ENCODE measurements at regions not wholly inside any gene's neighbourhood (a gene's known extent, or its start where the extent isn't known, plus 50 kb on each side); places are given as distances from the start of the nearest gene placed in this dataset.

GRCh38 chr1:219318826-219319225, 145.1 kb downstream of the LYPLAL1 start:
- H2BK120ac ChIP-seq (ENCODE audit: low read depth, low read length): no peak overlapping the region
- H3K4me2 ChIP-seq (ENCODE audit: low read length, poor library complexity, severe bottlenecking): no peak overlapping the region
- H3K27ac ChIP-seq (ENCODE audit: low read length, poor library complexity, severe bottlenecking): no peak overlapping the region
- H3K4me3 ChIP-seq (ENCODE audit: insufficient read depth in 1 of 2, low read depth in 1 of 2, low read length in 2 of 2): no peak overlapping the region
- no peak overlapping the region for H3K23ac ChIP-seq (ENCODE audit: low read length in 2 of 2)
- H2BK5ac ChIP-seq (ENCODE audit: low read depth, low read length, poor library complexity, severe bottlenecking): no peak overlapping the region
- no peaks in the 10 kb centered on the region for H3K36me3 ChIP-seq (ENCODE audit: control insufficient read depth in 1 of 2, insufficient read depth in 2 of 2, low read depth in 1 of 2, low read length in 2 of 2)
- 98% methylated on average over 4 of the region's 4 CpGs for WGBS
- H2AFZ ChIP-seq (ENCODE audit: low read depth, low read length): no peak overlapping the region
- no peaks in the 10 kb centered on the region for H3K27me3 ChIP-seq (ENCODE audit: control insufficient read depth in 1 of 2, insufficient read depth in 1 of 2, low read length in 2 of 2)
- no peak overlapping the region for H3K18ac ChIP-seq (ENCODE audit: low read depth in 1 of 2, low read length in 2 of 2)
- H3K4ac ChIP-seq (ENCODE audit: low read depth in 1 of 2, low read length in 2 of 2): no peak overlapping the region
- H2BK15ac ChIP-seq (ENCODE audit: low read depth, poor library complexity, severe bottlenecking): no peak overlapping the region
- H4K91ac ChIP-seq (ENCODE audit: low read length): no peak overlapping the region
- no peak overlapping the region for H3K9ac ChIP-seq (ENCODE audit: low read length)
- peaks cover 41% of the 10 kb centered on the region for H3K9me3 ChIP-seq (ENCODE audit: control insufficient read depth, low read length)
- no peak overlapping the region for H4K8ac ChIP-seq (ENCODE audit: low read length)
- no peak overlapping the region for H2BK12ac ChIP-seq (ENCODE audit: low read length in 2 of 2)
- H3K79me1 ChIP-seq (replicated peaks; ENCODE audit: low read length, poor library complexity, severe bottlenecking): no peaks in the 10 kb centered on the region
- no peak overlapping the region for H2AK5ac ChIP-seq (ENCODE audit: low read length, severe bottlenecking)
- DNase-seq: no peak
- H3K4me1 ChIP-seq (ENCODE audit: control insufficient read depth, insufficient read depth, low read depth, low read length): peaks cover 2% of the 10 kb centered on the region
- H3K14ac ChIP-seq (ENCODE audit: low read length in 2 of 2): no peak overlapping the region

GRCh38 chr1:219317762-219318353, 144.2 kb downstream of the LYPLAL1 start:
- Histone ChIP-seq H3K9me3 (ENCODE audit: control insufficient read depth, low read length) (peaks cover 41% of the 10 kb centered on the region), H4K91ac (ENCODE audit: low read length) (no peak overlapping the region), H3K4me1 (ENCODE audit: control insufficient read depth, insufficient read depth, low read depth, low read length) (no peaks in the 10 kb centered on the region), H3K36me3 (ENCODE audit: control insufficient read depth in 1 of 2, insufficient read depth in 2 of 2, low read depth in 1 of 2, low read length in 2 of 2) (no peaks in the 10 kb centered on the region), H2BK12ac (ENCODE audit: low read length in 2 of 2) (no peak overlapping the region), H3K79me1 (replicated peaks; ENCODE audit: low read length, poor library complexity, severe bottlenecking) (no peaks in the 10 kb centered on the region), H3K4ac (ENCODE audit: low read depth in 1 of 2, low read length in 2 of 2) (no peak overlapping the region), H2BK120ac (ENCODE audit: low read depth, low read length) (no peak overlapping the region), H2BK15ac (ENCODE audit: low read depth, poor library complexity, severe bottlenecking) (no peak overlapping the region), H3K9ac (ENCODE audit: low read length) (no peak overlapping the region), H3K14ac (ENCODE audit: low read length in 2 of 2) (no peak overlapping the region), H3K23ac (ENCODE audit: low read length in 2 of 2) (no peak overlapping the region), H2BK5ac (ENCODE audit: low read depth, low read length, poor library complexity, severe bottlenecking) (no peak overlapping the region), H3K4me2 (ENCODE audit: low read length, poor library complexity, severe bottlenecking) (no peak overlapping the region), H2AFZ (ENCODE audit: low read depth, low read length) (no peak overlapping the region), H3K27me3 (ENCODE audit: control insufficient read depth in 1 of 2, insufficient read depth in 1 of 2, low read length in 2 of 2) (no peaks in the 10 kb centered on the region), H2AK5ac (ENCODE audit: low read length, severe bottlenecking) (no peak overlapping the region), H3K18ac (ENCODE audit: low read depth in 1 of 2, low read length in 2 of 2) (no peak overlapping the region), H3K4me3 (ENCODE audit: insufficient read depth in 1 of 2, low read depth in 1 of 2, low read length in 2 of 2) (no peak overlapping the region), H4K8ac (ENCODE audit: low read length) (no peak overlapping the region), H3K27ac (ENCODE audit: low read length, poor library complexity, severe bottlenecking) (no peak overlapping the region)
- peak; percentile 42 for DNase-seq
- 60% methylated on average over 2 of the region's 3 CpGs for WGBS

GRCh38 chr1:219316066-219316465, 142.4 kb downstream of the LYPLAL1 start:
- Histone ChIP-seq H2AFZ (ENCODE audit: low read depth, low read length) (no peak overlapping the region), H3K9me3 (ENCODE audit: control insufficient read depth, low read length) (peaks cover 41% of the 10 kb centered on the region), H3K23ac (ENCODE audit: low read length in 2 of 2) (no peak overlapping the region), H3K4me2 (ENCODE audit: low read length, poor library complexity, severe bottlenecking) (no peak overlapping the region), H3K18ac (ENCODE audit: low read depth in 1 of 2, low read length in 2 of 2) (no peak overlapping the region), H4K91ac (ENCODE audit: low read length) (no peak overlapping the region), H3K27ac (ENCODE audit: low read length, poor library complexity, severe bottlenecking) (no peak overlapping the region), H3K4me3 (ENCODE audit: insufficient read depth in 1 of 2, low read depth in 1 of 2, low read length in 2 of 2) (no peak overlapping the region), H3K9ac (ENCODE audit: low read length) (no peak overlapping the region), H2BK15ac (ENCODE audit: low read depth, poor library complexity, severe bottlenecking) (no peak overlapping the region), H4K8ac (ENCODE audit: low read length) (no peak overlapping the region), H2BK120ac (ENCODE audit: low read depth, low read length) (no peak overlapping the region), H2AK5ac (ENCODE audit: low read length, severe bottlenecking) (no peak overlapping the region), H3K14ac (ENCODE audit: low read length in 2 of 2) (no peak overlapping the region), H2BK12ac (ENCODE audit: low read length in 2 of 2) (no peak overlapping the region), H3K4me1 (ENCODE audit: control insufficient read depth, insufficient read depth, low read depth, low read length) (peaks cover 1% of the 10 kb centered on the region), H3K4ac (ENCODE audit: low read depth in 1 of 2, low read length in 2 of 2) (no peak overlapping the region), H3K79me1 (replicated peaks; ENCODE audit: low read length, poor library complexity, severe bottlenecking) (no peaks in the 10 kb centered on the region), H3K27me3 (ENCODE audit: control insufficient read depth in 1 of 2, insufficient read depth in 1 of 2, low read length in 2 of 2) (no peaks in the 10 kb centered on the region), H3K36me3 (ENCODE audit: control insufficient read depth in 1 of 2, insufficient read depth in 2 of 2, low read depth in 1 of 2, low read length in 2 of 2) (no peaks in the 10 kb centered on the region), H2BK5ac (ENCODE audit: low read depth, low read length, poor library complexity, severe bottlenecking) (no peak overlapping the region)
- WGBS: no CpG with 5 or more reads among the region's 1 CpG
- DNase-seq: no peak

DNA sequence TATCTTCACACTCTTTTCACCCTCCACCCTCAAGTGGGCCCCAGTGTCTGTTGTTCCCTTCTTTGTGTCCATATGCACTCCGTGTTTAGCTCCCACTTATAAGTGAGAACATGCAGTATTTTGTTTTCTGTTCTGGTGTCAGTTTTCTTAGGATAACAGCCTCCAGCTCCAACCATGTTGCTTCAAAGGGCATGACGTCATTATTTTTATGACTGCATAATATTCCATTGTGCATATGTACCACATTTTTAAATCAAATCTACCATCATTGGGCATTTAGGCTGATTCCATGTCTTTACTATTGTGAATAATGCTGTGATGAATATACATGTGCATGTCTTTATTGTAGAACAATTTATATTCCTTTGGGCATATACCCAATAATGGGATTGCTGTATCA, 140.3 kb downstream of the LYPLAL1 start:
- H3K14ac ChIP-seq (ENCODE audit: low read length in 2 of 2): no peak overlapping the region
- WGBS: 100% methylated on average over 1 of the region's 2 CpGs

More for the DNA sequence above, 140.3 kb downstream of the LYPLAL1 start:
- Histone ChIP-seq H3K18ac (ENCODE audit: low read depth in 1 of 2, low read length in 2 of 2) (no peak overlapping the region), H2BK5ac (ENCODE audit: low read depth, low read length, poor library complexity, severe bottlenecking) (no peak overlapping the region), H2BK120ac (ENCODE audit: low read depth, low read length) (no peak overlapping the region), H3K4ac (ENCODE audit: low read depth in 1 of 2, low read length in 2 of 2) (no peak overlapping the region), H2BK15ac (ENCODE audit: low read depth, poor library complexity, severe bottlenecking) (no peak overlapping the region), H3K27me3 (ENCODE audit: control insufficient read depth in 1 of 2, insufficient read depth in 1 of 2, low read length in 2 of 2) (no peaks in the 10 kb centered on the region), H4K8ac (ENCODE audit: low read length) (no peak overlapping the region), H2AFZ (ENCODE audit: low read depth, low read length) (no peak overlapping the region), H3K23ac (ENCODE audit: low read length in 2 of 2) (no peak overlapping the region), H3K9me3 (ENCODE audit: control insufficient read depth, low read length) (peaks cover 37% of the 10 kb centered on the region), H2BK12ac (ENCODE audit: low read length in 2 of 2) (no peak overlapping the region), H3K4me3 (ENCODE audit: insufficient read depth in 1 of 2, low read depth in 1 of 2, low read length in 2 of 2) (no peak overlapping the region), H4K91ac (ENCODE audit: low read length) (no peak overlapping the region), H3K79me1 (replicated peaks; ENCODE audit: low read length, poor library complexity, severe bottlenecking) (no peaks in the 10 kb centered on the region), H2AK5ac (ENCODE audit: low read length, severe bottlenecking) (no peak overlapping the region), H3K27ac (ENCODE audit: low read length, poor library complexity, severe bottlenecking) (no peak overlapping the region), H3K4me1 (ENCODE audit: control insufficient read depth, insufficient read depth, low read depth, low read length) (peaks cover 1% of the 10 kb centered on the region), H3K36me3 (ENCODE audit: control insufficient read depth in 1 of 2, insufficient read depth in 2 of 2, low read depth in 1 of 2, low read length in 2 of 2) (no peaks in the 10 kb centered on the region), H3K9ac (ENCODE audit: low read length) (no peak overlapping the region), H3K4me2 (ENCODE audit: low read length, poor library complexity, severe bottlenecking) (no peak overlapping the region)
- no peak for DNase-seq

Data from mesenchymal stem cell (in vitro differentiated cells and primary cell).